Karpas-422 (cell line): ENCODE measurements at regions not wholly inside any gene's neighbourhood (a gene's known extent, or its start where the extent isn't known, plus 50 kb on each side); places are given as distances from the start of the nearest gene placed in this dataset.

ENCODE experiments used
- DNase-seq: peaks from one replicate; pipeline ENCODE4 v3.0.0-alpha.2; 2015
- H2AFZ ChIP-seq: fragments of 200-600 bp; sonication (generic); 2 replicates; pipeline ENCODE4 v1.6.1; 2014; ENCODE audit warnings: antibody characterized with exemption, low read length, mixed read lengths
- H3K27ac ChIP-seq: fragments of 200-600 bp; sonication (generic); 2 replicates; pipeline ENCODE4 v1.5.1; 2014; ENCODE audit warnings: mild to moderate bottlenecking, low read length, moderate library complexity
- H3K27me3 ChIP-seq: fragments of 200-600 bp; sonication (generic); 2 replicates; pipeline ENCODE4 v1.6.1; 2014; ENCODE audit warnings: low read length, mixed read lengths
- H3K36me3 ChIP-seq: fragments of 200-600 bp; sonication (generic); 2 replicates; pipeline ENCODE4 v1.6.1; 2014; ENCODE audit warnings: low read length, mixed read lengths; ENCODE audit not compliant: insufficient read depth
- H3K4me1 ChIP-seq: fragments of 200-600 bp; sonication (generic); 2 replicates; pipeline ENCODE4 v1.6.1; 2014; ENCODE audit warnings: mild to moderate bottlenecking, low read length, mixed read lengths
- H3K4me2 ChIP-seq: fragments of 200-600 bp; sonication (generic); 2 replicates; pipeline ENCODE4 v1.6.1; 2014; ENCODE audit warnings: low read length, low read depth, mild to moderate bottlenecking; ENCODE audit not compliant: poor library complexity, severe bottlenecking
- H3K4me3 ChIP-seq: fragments of 200-600 bp; sonication (generic); 2 replicates; pipeline ENCODE4 v1.5.1; 2014; ENCODE audit warnings: mild to moderate bottlenecking, antibody characterized with exemption, low read length, mixed read lengths
- H3K79me2 ChIP-seq: fragments of 200-600 bp; sonication (generic); 2 replicates; pipeline ENCODE4 v1.6.1; 2014; ENCODE audit warnings: mild to moderate bottlenecking, low read length, mixed read lengths
- H3K9ac ChIP-seq: fragments of 200-600 bp; sonication (generic); 2 replicates; pipeline ENCODE4 v1.6.0; 2014; ENCODE audit warnings: low read length
- H3K9me2 ChIP-seq: fragments of 200-600 bp; sonication (generic), shearing (Covaris generic); replicated peaks from 2 replicates; pipeline ENCODE4 v1.6.0; 2014; ENCODE audit warnings: mild to moderate bottlenecking, low read length, moderate library complexity; ENCODE audit not compliant: insufficient read depth
- H3K9me3 ChIP-seq: fragments of 300-700, 200-600 bp; sonication (generic); 2 replicates; pipeline ENCODE4 v1.6.1; 2014; ENCODE audit warnings: low read length, mixed read lengths
- H4K20me1 ChIP-seq: fragments of 200-600 bp; sonication (generic); 2 replicates; pipeline ENCODE4 v1.6.1; 2014; ENCODE audit warnings: mild to moderate bottlenecking, antibody characterized with exemption, low read length, low read depth; ENCODE audit not compliant: insufficient read depth

DNA sequence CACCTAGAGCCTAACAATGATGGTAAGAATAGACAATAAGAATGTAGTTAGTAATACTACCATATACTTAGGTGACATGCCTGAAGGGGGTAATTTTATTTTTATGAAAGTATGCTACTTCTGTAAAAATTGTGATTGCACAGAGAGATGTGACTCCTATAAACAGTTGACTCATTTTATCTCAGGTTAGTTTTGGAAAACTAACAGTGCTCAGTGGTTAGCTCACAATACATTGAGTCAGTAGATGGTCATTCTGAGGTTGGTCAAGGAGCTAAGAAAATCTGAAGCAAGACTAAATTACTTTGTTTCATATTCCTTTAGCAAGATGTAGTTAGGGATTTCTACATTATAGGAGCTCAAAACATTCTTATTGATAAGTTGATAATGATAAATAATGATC lies 271.0 kb downstream of the EDEM1 start:
- H3K4me1 ChIP-seq = no peaks in the 10 kb centered on the region
- DNase-seq = no peak
- no peak overlapping the region for H3K4me2 ChIP-seq
- no peaks in the 10 kb centered on the region for H3K36me3 ChIP-seq
- no peak overlapping the region for H3K4me3 ChIP-seq
- H3K27me3 ChIP-seq = no peaks in the 10 kb centered on the region
- H3K79me2 ChIP-seq = no peaks in the 10 kb centered on the region
- H3K9me3 ChIP-seq = no peaks in the 10 kb centered on the region
- H2AFZ ChIP-seq = no peak overlapping the region
- no peaks in the 10 kb centered on the region for H3K9me2 ChIP-seq
- H3K27ac ChIP-seq = no peak overlapping the region
- H4K20me1 ChIP-seq = no peaks in the 10 kb centered on the region
- no peak overlapping the region for H3K9ac ChIP-seq

DNA sequence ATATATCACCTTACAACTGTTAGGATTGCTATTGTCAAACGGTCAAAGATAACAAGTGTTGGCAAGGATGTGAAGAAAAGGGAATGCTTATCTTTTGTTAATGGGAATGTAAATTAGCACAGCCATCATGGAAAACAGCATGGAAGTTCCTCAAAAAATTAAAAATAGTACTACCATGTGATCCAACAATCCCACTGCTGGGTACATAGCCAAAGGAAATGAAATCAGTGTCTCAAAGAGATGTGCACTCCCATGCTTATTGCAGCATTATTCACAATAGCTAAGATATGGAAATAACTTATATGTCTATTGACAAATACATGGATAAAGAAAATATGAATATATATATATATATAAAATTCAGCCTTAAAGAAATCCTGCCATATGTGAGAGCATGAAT lies 274.6 kb downstream of the EDEM1 start:
- H4K20me1 ChIP-seq = no peaks in the 10 kb centered on the region

DNA sequence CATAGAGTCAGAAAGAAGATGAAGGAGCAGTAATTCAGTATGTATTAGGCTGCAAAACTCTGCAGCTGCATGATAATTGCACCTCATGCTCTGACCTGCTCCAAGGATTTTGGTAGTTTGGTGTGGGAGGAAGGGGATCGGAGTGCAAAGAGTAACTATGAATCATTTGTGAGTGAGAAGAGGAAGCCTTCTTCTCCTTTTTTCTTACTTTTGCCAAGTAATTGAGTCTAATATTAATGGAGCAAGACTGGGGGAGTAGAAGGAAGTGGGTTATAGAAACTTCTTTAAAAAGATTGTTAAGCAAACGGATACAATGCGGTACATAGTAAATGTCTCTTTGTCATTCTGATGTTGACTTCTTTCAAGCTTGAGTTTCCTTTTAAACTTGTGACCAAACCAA lies 276.5 kb downstream of the EDEM1 start:
- no peak overlapping the region for H3K4me3 ChIP-seq
- H3K4me2 ChIP-seq = peak overlapping the region; percentile 24

More for the DNA sequence above, 274.6 kb downstream of the EDEM1 start:
- Histone ChIP-seq H2AFZ (no peak overlapping the region), H3K9me2 (no peaks in the 10 kb centered on the region), H3K9me3 (no peaks in the 10 kb centered on the region), H3K4me1 (peaks cover 24% of the 10 kb centered on the region), H3K27ac (no peak overlapping the region), H3K4me2 (no peak overlapping the region), H3K36me3 (no peaks in the 10 kb centered on the region), H3K9ac (no peak overlapping the region), H3K4me3 (no peak overlapping the region), H3K79me2 (no peaks in the 10 kb centered on the region), H3K27me3 (no peaks in the 10 kb centered on the region)
- no peak for DNase-seq

DNA sequence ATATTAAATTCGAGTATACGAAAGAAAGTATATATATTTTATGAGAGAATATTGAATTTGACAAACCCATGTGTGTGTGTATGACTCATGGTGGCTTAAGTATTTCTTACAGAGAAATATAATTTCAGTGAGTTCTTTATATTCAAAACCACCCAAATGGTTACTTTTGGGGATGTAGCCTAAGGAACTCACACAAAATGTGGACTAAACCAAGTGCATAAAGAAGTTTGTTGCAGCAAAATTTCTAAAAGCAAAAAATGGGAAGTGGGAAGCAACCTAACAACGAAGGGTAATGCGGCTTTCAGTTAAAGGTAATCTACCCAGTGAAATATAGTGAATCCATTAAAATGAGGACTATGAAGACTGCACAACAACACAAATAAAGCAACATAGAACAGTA lies 277.1 kb downstream of the EDEM1 start:
- Histone ChIP-seq H4K20me1 (no peaks in the 10 kb centered on the region), H3K4me3 (no peak overlapping the region), H3K36me3 (no peaks in the 10 kb centered on the region), H3K27me3 (0 out of 2 replicates have a peak, but pooled peaks cover 3% of the 10 kb centered on the region), H3K9me3 (no peaks in the 10 kb centered on the region), H3K9ac (no peak overlapping the region), H3K79me2 (no peaks in the 10 kb centered on the region), H3K9me2 (no peaks in the 10 kb centered on the region), H3K4me1 (peaks cover 29% of the 10 kb centered on the region), H3K27ac (no peak overlapping the region), H3K4me2 (peak overlapping the region; percentile 24), H2AFZ (no peak overlapping the region)
- no peak for DNase-seq

More for the DNA sequence above, 276.5 kb downstream of the EDEM1 start:
- DNase-seq = no peak
- no peak overlapping the region for H3K9ac ChIP-seq
- no peaks in the 10 kb centered on the region for H3K9me2 ChIP-seq
- 0 out of 2 replicates have a peak, but pooled peaks cover 3% of the 10 kb centered on the region for H3K27me3 ChIP-seq
- no peaks in the 10 kb centered on the region for H4K20me1 ChIP-seq
- H2AFZ ChIP-seq = no peak overlapping the region
- H3K36me3 ChIP-seq = no peaks in the 10 kb centered on the region
- H3K79me2 ChIP-seq = no peaks in the 10 kb centered on the region
- peaks cover 29% of the 10 kb centered on the region for H3K4me1 ChIP-seq
- H3K9me3 ChIP-seq = no peaks in the 10 kb centered on the region
- H3K27ac ChIP-seq = no peak overlapping the region

DNA sequence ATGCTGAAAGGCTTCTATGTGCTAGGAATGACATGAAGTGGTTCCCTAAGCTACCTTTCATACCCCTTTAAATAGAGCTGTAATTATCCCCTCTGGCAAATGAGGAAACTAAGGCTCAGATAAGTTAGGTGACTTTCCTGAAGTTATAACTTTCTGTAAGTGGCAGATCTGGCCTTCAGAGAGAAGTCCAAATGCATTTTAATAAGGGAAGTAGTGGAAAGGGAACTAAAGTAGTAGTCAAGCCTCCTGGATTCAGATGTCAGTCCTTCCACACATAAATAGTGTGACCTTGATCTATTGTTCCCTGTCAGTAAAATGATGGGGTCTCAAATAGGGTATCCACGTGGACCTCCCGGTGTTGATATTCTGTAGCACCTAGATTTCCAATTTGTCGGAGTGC lies 277.7 kb downstream of the EDEM1 start:
- 0 out of 2 replicates have a peak, but pooled peaks cover 3% of the 10 kb centered on the region for H3K27me3 ChIP-seq

DNA sequence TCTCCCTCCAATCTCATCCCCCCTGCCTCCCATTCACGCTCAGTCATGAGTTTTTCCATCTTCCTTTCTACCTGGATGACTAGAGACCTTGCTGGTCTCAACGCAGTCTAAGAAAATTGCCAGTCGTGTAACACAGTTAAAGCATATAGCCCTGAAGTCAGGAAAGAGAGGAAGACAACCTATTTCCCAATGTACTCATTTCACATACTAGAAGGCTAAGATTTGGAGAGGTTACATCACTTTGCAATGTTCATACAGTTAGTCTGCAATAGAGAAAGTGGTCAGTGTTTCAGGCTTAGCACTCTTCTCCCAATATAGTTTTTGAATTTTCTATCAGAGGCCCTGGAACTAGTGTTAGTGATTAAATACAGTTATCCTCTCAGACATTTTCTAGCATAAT lies 278.6 kb downstream of the EDEM1 start:
- peak overlapping the region; percentile 35; the same call in 1 of the 2 replicates for H2AFZ ChIP-seq
- no peak for DNase-seq
- no peak overlapping the region for H3K4me3 ChIP-seq
- 0 out of 2 replicates have a peak, but pooled peaks cover 3% of the 10 kb centered on the region for H3K27me3 ChIP-seq
- no peaks in the 10 kb centered on the region for H3K36me3 ChIP-seq
- no peak overlapping the region for H3K9ac ChIP-seq
- H4K20me1 ChIP-seq = no peaks in the 10 kb centered on the region
- H3K4me2 ChIP-seq = no peak overlapping the region
- H3K9me2 ChIP-seq = no peaks in the 10 kb centered on the region
- H3K4me1 ChIP-seq = peaks cover 29% of the 10 kb centered on the region
- H3K79me2 ChIP-seq = no peaks in the 10 kb centered on the region
- H3K9me3 ChIP-seq = no peaks in the 10 kb centered on the region
- no peak overlapping the region for H3K27ac ChIP-seq

More for the DNA sequence above, 277.7 kb downstream of the EDEM1 start:
- peaks cover 29% of the 10 kb centered on the region for H3K4me1 ChIP-seq
- no peaks in the 10 kb centered on the region for H4K20me1 ChIP-seq
- no peak overlapping the region for H3K4me2 ChIP-seq
- H3K4me3 ChIP-seq = no peak overlapping the region
- no peak overlapping the region for H3K27ac ChIP-seq
- H3K36me3 ChIP-seq = no peaks in the 10 kb centered on the region
- no peaks in the 10 kb centered on the region for H3K79me2 ChIP-seq
- no peak overlapping the region for H3K9ac ChIP-seq
- H3K9me2 ChIP-seq = no peaks in the 10 kb centered on the region
- no peaks in the 10 kb centered on the region for H3K9me3 ChIP-seq
- H2AFZ ChIP-seq = no peak overlapping the region
- DNase-seq = no peak

DNA sequence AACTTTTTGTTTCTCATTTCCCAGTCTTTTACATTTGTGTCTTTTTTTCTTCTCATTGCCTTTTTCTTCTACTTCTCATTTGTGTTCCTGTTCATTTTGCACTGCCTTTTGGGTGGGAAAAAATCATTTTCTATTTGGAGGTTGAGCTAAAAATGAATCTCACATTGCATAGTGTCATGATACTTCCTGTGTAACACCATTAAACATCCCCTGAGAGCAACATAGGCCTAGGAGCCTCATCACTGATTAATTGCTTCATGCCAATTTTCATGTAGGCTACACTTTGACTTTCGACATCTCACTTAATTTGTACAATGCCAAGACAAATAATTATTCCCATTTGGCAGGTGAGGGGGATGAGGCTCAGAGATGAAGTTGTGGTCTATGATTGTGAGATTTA lies 279.2 kb downstream of the EDEM1 start:
- DNase-seq = peak; percentile 59
- no peaks in the 10 kb centered on the region for H3K9me3 ChIP-seq
- no peaks in the 10 kb centered on the region for H4K20me1 ChIP-seq
- H3K4me1 ChIP-seq = peaks cover 29% of the 10 kb centered on the region
- no peaks in the 10 kb centered on the region for H3K9me2 ChIP-seq
- H3K36me3 ChIP-seq = no peaks in the 10 kb centered on the region
- peak overlapping the region; percentile 35; the same call in 1 of the 2 replicates for H2AFZ ChIP-seq
- H3K9ac ChIP-seq = no peak overlapping the region
- no peak overlapping the region for H3K4me2 ChIP-seq
- no peak overlapping the region for H3K27ac ChIP-seq
- 0 out of 2 replicates have a peak, but pooled peaks cover 3% of the 10 kb centered on the region for H3K27me3 ChIP-seq
- H3K4me3 ChIP-seq = no peak overlapping the region
- no peaks in the 10 kb centered on the region for H3K79me2 ChIP-seq

DNA sequence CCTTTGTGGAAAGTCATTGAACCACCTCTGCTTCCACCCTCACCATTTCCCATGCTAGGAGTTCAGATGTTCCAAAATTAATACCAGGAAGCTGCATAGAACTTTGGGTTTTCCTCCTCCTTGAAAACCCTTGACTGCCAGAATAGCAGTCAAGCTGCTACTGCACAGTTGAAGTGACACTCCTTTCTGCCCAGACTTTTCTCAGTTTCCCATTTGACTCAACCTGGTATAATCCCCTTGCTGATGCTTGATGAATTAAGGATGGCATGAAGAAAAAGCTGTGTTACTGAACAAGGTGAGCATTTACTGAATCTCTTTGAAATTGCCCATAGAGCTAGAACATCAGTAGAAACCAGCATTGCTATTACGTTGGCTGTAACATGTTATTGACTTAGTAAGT lies 286.0 kb downstream of the EDEM1 start:
- Histone ChIP-seq H3K79me2 (no peaks in the 10 kb centered on the region), H3K4me2 (no peak overlapping the region), H3K36me3 (no peaks in the 10 kb centered on the region; the same call in 1 of the 2 replicates), H3K9me3 (no peaks in the 10 kb centered on the region), H3K9ac (no peak overlapping the region), H3K27me3 (no peaks in the 10 kb centered on the region; the same call in 1 of the 2 replicates), H3K27ac (no peak overlapping the region), H3K4me1 (no peaks in the 10 kb centered on the region; the same call in 1 of the 2 replicates), H3K9me2 (no peaks in the 10 kb centered on the region), H4K20me1 (no peaks in the 10 kb centered on the region), H2AFZ (no peak overlapping the region), H3K4me3 (no peak overlapping the region)
- DNase-seq = no peak
